MM.1S (cell line): ENCODE measurements at regions not wholly inside any gene's neighbourhood (a gene's known extent, or its start where the extent isn't known, plus 50 kb on each side); places are given as distances from the start of the nearest gene placed in this dataset.

Experiments used
- DNase-seq: peaks from one replicate; pipeline ENCODE4 v3.0.0-alpha.2; 2015
- H2AFZ ChIP-seq: fragments of 300-600 bp; sonication (generic); 2 replicates; pipeline ENCODE4 v1.6.0; 2016; ENCODE audit warnings: antibody characterized with exemption, low read length
- H3F3A ChIP-seq: fragments of 300-600 bp; sonication (generic); 2 replicates; pipeline ENCODE4 v1.6.1; 2016; ENCODE audit warnings: mild to moderate bottlenecking, antibody characterized with exemption, low read length, moderate library complexity, mixed read lengths; ENCODE audit not compliant: insufficient read depth
- H3K27ac ChIP-seq: fragments of 300-600 bp; sonication (generic); 2 replicates; pipeline ENCODE4 v1.5.1; 2016; ENCODE audit warnings: mild to moderate bottlenecking, low read length
- H3K27me3 ChIP-seq: fragments of 300-600 bp; sonication (generic); replicated peaks from 2 replicates; pipeline ENCODE4 v1.6.0; 2016; ENCODE audit warnings: low read length; ENCODE audit not compliant: insufficient read depth
- H3K36me3 ChIP-seq: fragments of 300-600 bp; sonication (generic); replicated peaks from 2 replicates; pipeline ENCODE4 v1.6.1; 2016; ENCODE audit warnings: mild to moderate bottlenecking, low read length, mixed read lengths; ENCODE audit not compliant: insufficient read depth
- H3K4me1 ChIP-seq: fragments of 300-600 bp; sonication (generic); 2 replicates; pipeline ENCODE4 v1.6.1; 2016; ENCODE audit warnings: low read length, mixed read lengths
- H3K4me2 ChIP-seq: fragments of 300-600 bp; sonication (generic); 2 replicates; pipeline ENCODE4 v1.6.0; 2016; ENCODE audit warnings: low read depth, low read length
- H3K4me3 ChIP-seq: fragments of 300-600 bp; sonication (generic); 2 replicates; pipeline ENCODE4 v1.5.1; 2016; ENCODE audit warnings: low read length, mixed read lengths
- H3K79me2 ChIP-seq: fragments of 300-600 bp; sonication (generic); 2 replicates; pipeline ENCODE4 v1.6.1; 2016; ENCODE audit warnings: mixed run types, low read length, mixed read lengths
- H3K9ac ChIP-seq: fragments of 300-600 bp; sonication (generic); 2 replicates; pipeline ENCODE4 v1.6.1; 2016; ENCODE audit warnings: low read length, mixed read lengths
- H3K9me2 ChIP-seq: fragments of 300-600 bp; sonication (generic); replicated peaks from 2 replicates; pipeline ENCODE4 v1.6.1; 2016; ENCODE audit warnings: mild to moderate bottlenecking, low read length, mixed read lengths; ENCODE audit not compliant: insufficient read depth
- H3K9me3 ChIP-seq: fragments of 300-600 bp; sonication (generic); replicated peaks from 2 replicates; pipeline ENCODE4 v1.6.1; 2016; ENCODE audit warnings: mild to moderate bottlenecking, low read length, mixed read lengths; ENCODE audit not compliant: insufficient read depth
- H4K20me1 ChIP-seq: fragments of 300-600 bp; sonication (generic); 2 replicates; pipeline ENCODE4 v1.6.1; 2016; ENCODE audit warnings: mild to moderate bottlenecking, low read length, moderate library complexity, mixed read lengths; ENCODE audit not compliant: insufficient read depth
- EZH2 ChIP-seq: fragments of 300-600 bp; sonication (generic); optimal IDR thresholded peaks from 2 replicates; pipeline ENCODE3; 2017; ENCODE audit warnings: low read depth, mild to moderate bottlenecking, antibody characterized with exemption, low read length, mixed read lengths
- EZH2phosphoT487 ChIP-seq: fragments of 300-600 bp; sonication (generic); IDR thresholded peaks from 2 replicates; pipeline ENCODE4 v1.6.1; 2018; ENCODE audit warnings: antibody characterized with exemption, low read length
- TF ChIP-seq, protein P1 (sequence below): fragments of 300-600 bp; sonication (generic); IDR thresholded peaks from 2 replicates; pipeline ENCODE4 v1.5.1; 2016; ENCODE audit warnings: antibody characterized with exemption, low read length, mixed read lengths

DNA sequence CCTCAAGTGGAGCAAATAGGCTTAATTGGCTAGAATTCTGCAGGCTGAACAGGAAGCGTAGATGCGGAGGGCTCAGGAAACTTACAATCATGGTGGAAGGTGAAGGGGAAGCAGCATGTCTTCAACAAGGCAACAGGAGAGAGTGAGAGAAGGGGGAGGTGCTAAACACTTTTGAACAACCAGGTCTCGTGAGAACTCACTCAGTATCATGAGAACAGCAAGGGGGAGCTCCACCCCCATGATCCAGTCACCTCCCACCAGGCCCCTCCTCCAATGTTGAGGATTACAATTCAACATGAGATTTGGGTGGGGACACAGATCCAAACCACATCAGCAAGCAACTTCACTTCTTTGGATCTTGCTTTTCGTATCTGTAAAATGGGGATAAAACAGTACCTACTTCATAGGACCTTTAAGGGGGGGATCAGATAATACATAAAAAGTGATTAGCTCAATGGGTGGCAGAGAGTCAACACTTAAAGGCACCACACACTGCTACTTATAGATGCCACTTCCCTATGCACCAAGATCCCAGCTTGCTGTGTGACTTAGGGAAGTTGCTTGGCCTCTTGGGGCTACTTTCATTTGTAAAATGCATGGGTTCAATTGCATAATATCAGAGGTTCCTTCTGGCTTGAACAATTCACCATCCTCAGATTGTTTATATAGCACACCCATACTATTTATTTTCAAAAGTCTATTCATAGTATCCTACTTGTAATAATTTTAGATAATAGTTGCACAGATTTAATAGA lies 184.8 kb upstream of the RPH3A start:
- Histone ChIP-seq H3K27me3 (no peaks in the 10 kb centered on the region), H3K4me3 (no peak overlapping the region), H3K4me2 (no peak overlapping the region), H3K79me2 (no peaks in the 10 kb centered on the region), H3K4me1 (no peaks in the 10 kb centered on the region), H3K9me3 (no peaks in the 10 kb centered on the region), H3K9ac (no peak overlapping the region), H2AFZ (no peak overlapping the region), H3F3A (no peaks in the 10 kb centered on the region), H4K20me1 (no peaks in the 10 kb centered on the region), H3K27ac (no peak overlapping the region), H3K9me2 (no peaks in the 10 kb centered on the region), H3K36me3 (no peaks in the 10 kb centered on the region)
- no peak for TF ChIP-seq EZH2phosphoT487
- TF ChIP-seq, protein P1, sequence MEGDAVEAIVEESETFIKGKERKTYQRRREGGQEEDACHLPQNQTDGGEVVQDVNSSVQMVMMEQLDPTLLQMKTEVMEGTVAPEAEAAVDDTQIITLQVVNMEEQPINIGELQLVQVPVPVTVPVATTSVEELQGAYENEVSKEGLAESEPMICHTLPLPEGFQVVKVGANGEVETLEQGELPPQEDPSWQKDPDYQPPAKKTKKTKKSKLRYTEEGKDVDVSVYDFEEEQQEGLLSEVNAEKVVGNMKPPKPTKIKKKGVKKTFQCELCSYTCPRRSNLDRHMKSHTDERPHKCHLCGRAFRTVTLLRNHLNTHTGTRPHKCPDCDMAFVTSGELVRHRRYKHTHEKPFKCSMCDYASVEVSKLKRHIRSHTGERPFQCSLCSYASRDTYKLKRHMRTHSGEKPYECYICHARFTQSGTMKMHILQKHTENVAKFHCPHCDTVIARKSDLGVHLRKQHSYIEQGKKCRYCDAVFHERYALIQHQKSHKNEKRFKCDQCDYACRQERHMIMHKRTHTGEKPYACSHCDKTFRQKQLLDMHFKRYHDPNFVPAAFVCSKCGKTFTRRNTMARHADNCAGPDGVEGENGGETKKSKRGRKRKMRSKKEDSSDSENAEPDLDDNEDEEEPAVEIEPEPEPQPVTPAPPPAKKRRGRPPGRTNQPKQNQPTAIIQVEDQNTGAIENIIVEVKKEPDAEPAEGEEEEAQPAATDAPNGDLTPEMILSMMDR: no peak
- no peak for TF ChIP-seq EZH2
- DNase-seq: no peak

DNA sequence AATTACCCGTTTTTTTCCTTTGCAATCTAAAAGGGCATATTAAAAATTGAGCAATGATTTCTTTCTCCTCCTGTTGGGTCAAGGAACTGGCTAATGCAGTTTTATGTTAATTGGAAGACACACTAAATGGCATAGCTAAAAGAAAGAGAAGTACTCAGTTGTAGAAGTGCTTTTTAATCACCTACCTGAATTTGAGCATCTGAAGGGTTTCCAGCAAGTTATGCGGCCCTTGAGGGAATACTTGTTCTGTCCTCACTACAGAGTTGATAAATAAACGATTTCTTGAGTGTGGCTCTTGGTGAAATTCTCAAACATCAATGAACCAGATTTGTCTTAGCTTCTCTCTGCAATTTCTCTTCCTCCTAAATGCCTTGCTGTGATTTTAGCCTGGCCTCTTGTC lies 184.1 kb upstream of the RPH3A start:
- H3K36me3 ChIP-seq: no peaks in the 10 kb centered on the region
- DNase-seq: no peak
- H2AFZ ChIP-seq: no peak overlapping the region
- H3K4me2 ChIP-seq: no peak overlapping the region
- no peaks in the 10 kb centered on the region for H3K9me2 ChIP-seq
- H3K27me3 ChIP-seq: no peaks in the 10 kb centered on the region
- no peak overlapping the region for H3K9ac ChIP-seq
- H3K9me3 ChIP-seq: no peaks in the 10 kb centered on the region
- H3F3A ChIP-seq: no peaks in the 10 kb centered on the region
- no peaks in the 10 kb centered on the region for H3K79me2 ChIP-seq
- no peak overlapping the region for H3K27ac ChIP-seq
- H3K4me1 ChIP-seq: no peaks in the 10 kb centered on the region
- no peak overlapping the region for H3K4me3 ChIP-seq
- TF ChIP-seq EZH2 (no peak), EZH2phosphoT487 (no peak)
- TF ChIP-seq, protein P1: no peak
- no peaks in the 10 kb centered on the region for H4K20me1 ChIP-seq

DNA sequence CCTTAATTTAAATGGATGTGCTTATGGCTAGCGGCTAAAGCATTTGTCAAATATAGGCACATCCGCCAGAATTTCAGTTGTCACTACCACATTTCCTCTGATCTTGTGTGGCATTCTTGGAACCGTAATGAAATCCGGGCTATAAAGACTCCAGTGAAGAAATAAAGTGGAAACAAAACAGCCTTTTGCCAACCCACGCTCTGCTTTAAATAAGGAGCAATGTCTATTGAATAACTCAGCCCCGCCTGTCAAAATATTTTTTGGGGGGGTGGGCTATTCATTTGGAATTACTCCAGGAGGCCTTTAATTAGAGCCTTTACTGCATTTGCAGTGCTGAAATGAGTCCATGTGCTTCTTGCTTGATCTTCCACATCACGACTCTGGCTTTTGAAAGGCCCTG lies 179.6 kb upstream of the RPH3A start:
- Histone ChIP-seq H3K9ac (no peak overlapping the region), H3K27me3 (no peaks in the 10 kb centered on the region), H3K9me2 (no peaks in the 10 kb centered on the region), H4K20me1 (no peaks in the 10 kb centered on the region), H2AFZ (no peak overlapping the region), H3K4me2 (no peak overlapping the region), H3K9me3 (no peaks in the 10 kb centered on the region), H3K79me2 (no peaks in the 10 kb centered on the region), H3K36me3 (no peaks in the 10 kb centered on the region), H3F3A (no peaks in the 10 kb centered on the region), H3K4me1 (no peaks in the 10 kb centered on the region), H3K4me3 (no peak overlapping the region), H3K27ac (no peak overlapping the region)
- TF ChIP-seq EZH2phosphoT487 (no peak), EZH2 (no peak)
- TF ChIP-seq, protein P1: no peak
- DNase-seq: no peak
